A549 (cell line): ENCODE measurements at regions not wholly inside any gene's neighbourhood (a gene's known extent, or its start where the extent isn't known, plus 50 kb on each side); places are given as distances from the start of the nearest gene placed in this dataset.

Experiments used
- ATAC-seq, 2 experiments: fragments of 200-7000 bp in 1 of 2; fragments of >200 bp in 1 of 2; cut with Nextera tagmentation in 1 of 2; cut with Tn5 transposase in 1 of 2; 3 replicates each; pipeline versions ENCODE4 v1.8.0 to v1.9.1; 2018 to 2020; ENCODE audit warnings: mild to moderate bottlenecking in 1 of 2, moderate library complexity in 1 of 2
- CTCF ChIA-PET: fragments of 300-600 bp; sonication (Branson Sonifier 250); formaldehyde crosslinking; extraction: SDS; loops from one replicate; lab custom pipeline; 2021; ENCODE audit warnings: antibody characterized with exemption, inconsistent platforms; lab: Yijun Ruan, JAX
- POLR2A ChIA-PET: fragments of 350-600 bp; formaldehyde crosslinking; extraction: SDS; loops from one replicate; lab custom pipeline; 2021; ENCODE audit warnings: antibody characterized with exemption, inconsistent platforms; lab: Yijun Ruan, JAX
- DNase-seq, 2 experiments: peaks; one replicate each; pipeline versions ENCODE4 v3.0.0 to v3.0.0-alpha.2; 2011 to 2016; ENCODE audit warnings: low read depth in 1 of 2, low spot score in 1 of 2
- FAIRE-seq: peaks from 2 replicates; lab custom pipeline; 2011; peaks lifted over from hg19 to GRCh38; lab: Jason Lieb, UNC
- H3K27ac ChIP-seq, 2 experiments: fragments of >200 bp; sonication (Bioruptor Twin); formaldehyde crosslinking; 3 replicates each; pipeline ENCODE4 v1.5.1; 2016 to 2017
- H3K4me1 ChIP-seq: fragments of >200 bp; sonication (Bioruptor Twin); formaldehyde crosslinking; 3 replicates; pipeline ENCODE4 v1.6.1; 2016
- H3K4me2 ChIP-seq: fragments of >200 bp; sonication (Bioruptor Twin); formaldehyde crosslinking; 3 replicates; pipeline ENCODE4 v1.6.1; 2016
- H3K4me3 ChIP-seq: fragments of >200 bp; sonication (Bioruptor Twin); formaldehyde crosslinking; 3 replicates; pipeline ENCODE4 v1.5.1; 2016
- H3K9me3 ChIP-seq: fragments of >200 bp; sonication (Bioruptor Twin); formaldehyde crosslinking; 3 replicates; pipeline ENCODE4 v1.6.1; 2016
- ATOH8 ChIP-seq: fragments of 250-450 bp; sonication (Bioruptor Pico); IDR thresholded peaks from 2 replicates; pipeline ENCODE4 v1.5.0; 2020; ENCODE audit warnings: low read depth, mild to moderate bottlenecking, moderate library complexity
- BCL3 ChIP-seq: fragments of >200 bp; sonication (Bioruptor Twin); formaldehyde crosslinking; IDR thresholded peaks from 3 replicates; pipeline ENCODE4 v1.6.1; 2016
- BHLHE40 ChIP-seq: IDR thresholded peaks from 2 replicates; pipeline ENCODE4 v1.6.1; 2012; ENCODE audit warnings: low read depth, low read length, inconsistent platforms
- CBX2 ChIP-seq: fragments of 200-600 bp; sonication (generic); IDR thresholded peaks from 2 replicates; pipeline ENCODE4 v1.6.1; 2016; ENCODE audit warnings: low read depth, mild to moderate bottlenecking, borderline replicate concordance
- CBX8 ChIP-seq: fragments of 200-600 bp; sonication (generic); IDR thresholded peaks from 2 replicates; pipeline ENCODE4 v1.6.1; 2016
- CEBPB ChIP-seq, 2 experiments: fragments of >200 bp in 1 of 2; sonication (Bioruptor Twin) in 1 of 2; formaldehyde crosslinking in 1 of 2; IDR thresholded peaks; 2 replicates each; pipeline ENCODE4 v1.6.1; 2012 to 2016
- CHD4 ChIP-seq: fragments of 200-600 bp; sonication (generic); IDR thresholded peaks from 2 replicates; pipeline ENCODE4 v1.6.1; 2016; ENCODE audit warnings: antibody characterized with exemption, mild to moderate bottlenecking, borderline replicate concordance
- ELK1 ChIP-seq: fragments of 150-350 bp; IDR thresholded peaks from 2 replicates; pipeline ENCODE4 v1.6.1; 2014; ENCODE audit warnings: low read depth, mild to moderate bottlenecking, low read length
- FOXS1 ChIP-seq: fragments of 250-450 bp; sonication (Bioruptor Pico); IDR thresholded peaks from 2 replicates; pipeline ENCODE4 v1.5.0; 2020; ENCODE audit warnings: mild to moderate bottlenecking, moderate library complexity
- GATA3 ChIP-seq: IDR thresholded peaks from 2 replicates; pipeline ENCODE4 v1.6.1; 2012; ENCODE audit warnings: borderline replicate concordance
- HDAC2 ChIP-seq: fragments of 200-600 bp; sonication (generic); IDR thresholded peaks from 2 replicates; pipeline ENCODE4 v1.6.1; 2016
- HEYL ChIP-seq: fragments of 250-450 bp; sonication (Bioruptor Pico); IDR thresholded peaks from 2 replicates; pipeline ENCODE4 v1.8.0; 2021; ENCODE audit warnings: mild to moderate bottlenecking, moderate library complexity
- HOXB5 ChIP-seq: fragments of 250-450 bp; sonication (Bioruptor Pico); IDR thresholded peaks from 2 replicates; pipeline ENCODE4 v1.5.0; 2020; ENCODE audit warnings: mild to moderate bottlenecking, moderate library complexity
- JUN ChIP-seq, 2 experiments: fragments of >200 bp; sonication (Bioruptor Twin); formaldehyde crosslinking; IDR thresholded peaks; 2 replicates in 1 of 2; 3 replicates in 1 of 2; pipeline ENCODE4 v1.6.1; 2016 to 2017
- JUNB ChIP-seq: fragments of >200 bp; sonication (Bioruptor Twin); formaldehyde crosslinking; IDR thresholded peaks from 2 replicates; pipeline ENCODE4 v1.6.1; 2016
- KDM1A ChIP-seq: fragments of 200-600 bp; sonication (generic); IDR thresholded peaks from 2 replicates; pipeline ENCODE4 v1.6.1; 2016; ENCODE audit warnings: low read depth, mild to moderate bottlenecking
- MAFK ChIP-seq: fragments of 450-650 bp; IDR thresholded peaks from 2 replicates; pipeline ENCODE4 v1.6.1; 2014; ENCODE audit not compliant: partially characterized antibody
- NFE2L2 ChIP-seq: fragments of 150-350 bp; conservative IDR thresholded peaks from 2 replicates; pipeline ENCODE4 v1.6.1; 2014; ENCODE audit warnings: low read length
- NPAS2 ChIP-seq: fragments of 250-450 bp; sonication (Bioruptor Pico); IDR thresholded peaks from 2 replicates; pipeline ENCODE4 v1.8.0; 2022; ENCODE audit warnings: mild to moderate bottlenecking, moderate library complexity, borderline replicate concordance
- PHF8 ChIP-seq: fragments of 200-600 bp; sonication (generic); IDR thresholded peaks from 2 replicates; pipeline ENCODE4 v1.6.1; 2016; ENCODE audit warnings: low read depth, mild to moderate bottlenecking, antibody characterized with exemption, moderate library complexity, borderline replicate concordance
- POLR2A ChIP-seq: IDR thresholded peaks from 2 replicates; pipeline ENCODE4 v1.6.1; 2012; ENCODE audit warnings: mild to moderate bottlenecking, low read length
- RAD21 ChIP-seq, 2 experiments: fragments of >200 bp in 1 of 2; sonication (Bioruptor Twin) in 1 of 2; formaldehyde crosslinking in 1 of 2; IDR thresholded peaks in 1 of 2; conservative IDR thresholded peaks in 1 of 2; 2 replicates in 1 of 2; 3 replicates in 1 of 2; pipeline ENCODE4 v1.6.1; 2012 to 2018; ENCODE audit warnings: inconsistent platforms in 1 of 2
- REST ChIP-seq: fragments of 200-600 bp; sonication (generic); IDR thresholded peaks from 2 replicates; pipeline ENCODE4 v1.6.1; 2016; ENCODE audit warnings: antibody characterized with exemption, mild to moderate bottlenecking, moderate library complexity
- SMC3 ChIP-seq: fragments of >200 bp; sonication (Bioruptor Twin); formaldehyde crosslinking; IDR thresholded peaks from 3 replicates; pipeline ENCODE4 v1.6.1; 2018; ENCODE audit warnings: inconsistent platforms
- ZFP36 ChIP-seq: fragments of 450-650 bp; IDR thresholded peaks from 2 replicates; pipeline ENCODE4 v1.6.1; 2014; ENCODE audit warnings: borderline replicate concordance; ENCODE audit not compliant: partially characterized antibody
- ZSCAN20 ChIP-seq: fragments of 250-450 bp; sonication (Bioruptor Pico); IDR thresholded peaks from 2 replicates; pipeline ENCODE4 v1.8.0; 2022; ENCODE audit warnings: mild to moderate bottlenecking, moderate library complexity
- WGBS: methylation state at CpG from one replicate; pipeline ENCODE4 v1.1.6; 2017; ENCODE audit errors: missing lambda C conversion rate; 5-methylcytosine and 5-hydroxymethylcytosine counted together
- TF ChIP-seq, protein P1 (sequence below): fragments of 250-450 bp; sonication (Bioruptor Pico); IDR thresholded peaks from 2 replicates; pipeline ENCODE4 v1.5.0; 2021; ENCODE audit warnings: mild to moderate bottlenecking, moderate library complexity, borderline replicate concordance
- TF ChIP-seq, protein P2 (sequence below): fragments of >200 bp; sonication (Bioruptor Twin); formaldehyde crosslinking; IDR thresholded peaks from 3 replicates; pipeline ENCODE4 v1.5.1; 2016

- TF ChIP-seq ELK1 = no peak
These were observed 477.7 kb downstream of the TAF11L14 start (continued) for GRCh38 chr5:18111906-18112465.

GRCh38 chr5:18113721-18114120 lies 479.5 kb downstream of the TAF11L14 start:
- ChIA-PET CTCF (interaction anchor here (0.6 to 3.9 kb wide), 27 partner anchors 9 to 1829 kb away, joined by 3 to 50 read pairs (median 3); partner anchors contain the start of gene BASP1), POLR2A (interaction anchor here (1.1 to 1.2 kb wide), 3 partner anchors 808 to 897 kb away, joined by 3 to 6 read pairs (median 4); partner anchors contain the start of gene BASP1)
- DNase-seq = peak in 1 of 2 experiments; percentile 73
- H3K27ac ChIP-seq = peak overlapping the region; percentile 34 to 70; a peak in 5 of 6 replicates
- peaks cover 23% of the 10 kb centered on the region for H3K4me1 ChIP-seq
- H3K4me3 ChIP-seq = no peak overlapping the region
- WGBS = 31% methylated on average over 3 of the region's 3 CpGs
- peak; percentile 50 to 63; a peak in 3 of 6 replicates for ATAC-seq
- FAIRE-seq = no peak
- H3K4me2 ChIP-seq = peak overlapping the region; percentile 40; the same call in 2 of the 3 replicates
- no peak for TF ChIP-seq HDAC2
- no peak for TF ChIP-seq ZFP36
- TF ChIP-seq HEYL = no peak
- TF ChIP-seq SMC3 = peak; percentile 89
- no peak for TF ChIP-seq ATOH8 (CRISPR knock-in tag)
- no peak for TF ChIP-seq REST
- TF ChIP-seq CHD4 = no peak
- TF ChIP-seq NFE2L2 = no peak
- no peak for TF ChIP-seq BHLHE40
- TF ChIP-seq, protein P1, sequence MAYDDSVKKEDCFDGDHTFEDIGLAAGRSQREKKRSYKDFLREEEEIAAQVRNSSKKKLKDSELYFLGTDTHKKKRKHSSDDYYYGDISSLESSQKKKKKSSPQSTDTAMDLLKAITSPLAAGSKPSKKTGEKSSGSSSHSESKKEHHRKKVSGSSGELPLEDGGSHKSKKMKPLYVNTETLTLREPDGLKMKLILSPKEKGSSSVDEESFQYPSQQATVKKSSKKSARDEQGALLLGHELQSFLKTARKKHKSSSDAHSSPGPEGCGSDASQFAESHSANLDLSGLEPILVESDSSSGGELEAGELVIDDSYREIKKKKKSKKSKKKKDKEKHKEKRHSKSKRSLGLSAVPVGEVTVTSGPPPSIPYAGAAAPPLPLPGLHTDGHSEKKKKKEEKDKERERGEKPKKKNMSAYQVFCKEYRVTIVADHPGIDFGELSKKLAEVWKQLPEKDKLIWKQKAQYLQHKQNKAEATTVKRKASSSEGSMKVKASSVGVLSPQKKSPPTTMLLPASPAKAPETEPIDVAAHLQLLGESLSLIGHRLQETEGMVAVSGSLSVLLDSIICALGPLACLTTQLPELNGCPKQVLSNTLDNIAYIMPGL (CRISPR knock-in tag) = no peak
- TF ChIP-seq KDM1A = no peak
- TF ChIP-seq HOXB5 (CRISPR knock-in tag) = no peak
- no peak for TF ChIP-seq JUN (IDR thresholded peaks at IDR 0.05)
- no peak for TF ChIP-seq JUNB
- peak; percentile 90 to 95 for TF ChIP-seq RAD21 (conservative IDR thresholded peaks at IDR 0.05 in 1 of 2, IDR thresholded peaks at IDR 0.05 in 1 of 2)
- TF ChIP-seq PHF8 = no peak
- TF ChIP-seq, protein P2, sequence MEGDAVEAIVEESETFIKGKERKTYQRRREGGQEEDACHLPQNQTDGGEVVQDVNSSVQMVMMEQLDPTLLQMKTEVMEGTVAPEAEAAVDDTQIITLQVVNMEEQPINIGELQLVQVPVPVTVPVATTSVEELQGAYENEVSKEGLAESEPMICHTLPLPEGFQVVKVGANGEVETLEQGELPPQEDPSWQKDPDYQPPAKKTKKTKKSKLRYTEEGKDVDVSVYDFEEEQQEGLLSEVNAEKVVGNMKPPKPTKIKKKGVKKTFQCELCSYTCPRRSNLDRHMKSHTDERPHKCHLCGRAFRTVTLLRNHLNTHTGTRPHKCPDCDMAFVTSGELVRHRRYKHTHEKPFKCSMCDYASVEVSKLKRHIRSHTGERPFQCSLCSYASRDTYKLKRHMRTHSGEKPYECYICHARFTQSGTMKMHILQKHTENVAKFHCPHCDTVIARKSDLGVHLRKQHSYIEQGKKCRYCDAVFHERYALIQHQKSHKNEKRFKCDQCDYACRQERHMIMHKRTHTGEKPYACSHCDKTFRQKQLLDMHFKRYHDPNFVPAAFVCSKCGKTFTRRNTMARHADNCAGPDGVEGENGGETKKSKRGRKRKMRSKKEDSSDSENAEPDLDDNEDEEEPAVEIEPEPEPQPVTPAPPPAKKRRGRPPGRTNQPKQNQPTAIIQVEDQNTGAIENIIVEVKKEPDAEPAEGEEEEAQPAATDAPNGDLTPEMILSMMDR = peak; percentile 83
- TF ChIP-seq POLR2A = no peak
- TF ChIP-seq ZSCAN20 (CRISPR knock-in tag) = no peak
- TF ChIP-seq GATA3 = no peak
- TF ChIP-seq MAFK = no peak
- no peak for TF ChIP-seq BCL3
- TF ChIP-seq NPAS2 = no peak
- peak; percentile 47 to 49; a peak in 2 of 4 replicates for TF ChIP-seq CEBPB (IDR thresholded peaks at IDR 0.05)
- no peak for TF ChIP-seq CBX2
- TF ChIP-seq FOXS1 (CRISPR knock-in tag) = no peak
- TF ChIP-seq CBX8 = no peak
- H3K9me3 ChIP-seq = no peaks in the 10 kb centered on the region
